HL-60 (cell line): ENCODE measurements at regions not wholly inside any gene's neighbourhood (a gene's known extent, or its start where the extent isn't known, plus 50 kb on each side); places are given as distances from the start of the nearest gene placed in this dataset.

Experiments used
- GABPA ChIP-seq: IDR thresholded peaks from 2 replicates; pipeline ENCODE4 v1.6.1; 2012; ENCODE audit warnings: low read depth
- POLR2AphosphoS5 ChIP-seq: IDR thresholded peaks from 2 replicates; pipeline ENCODE4 v1.6.1; 2012; ENCODE audit warnings: low read depth
- SPI1 ChIP-seq: IDR thresholded peaks from 2 replicates; pipeline ENCODE4 v1.6.1; 2012; ENCODE audit warnings: low read depth, mild to moderate bottlenecking, borderline replicate concordance
- TF ChIP-seq, protein P1 (sequence below): IDR thresholded peaks from one replicate; pipeline ENCODE4 v1.5.1; 2011; ENCODE audit warnings: low read length, control low read depth, inconsistent platforms; ENCODE audit not compliant: insufficient read depth
- TF ChIP-seq, protein P2 (sequence below): IDR thresholded peaks from 2 replicates; pipeline ENCODE4 v1.6.1; 2012; ENCODE audit warnings: low read depth; ENCODE audit not compliant: insufficient replicate concordance

DNA sequence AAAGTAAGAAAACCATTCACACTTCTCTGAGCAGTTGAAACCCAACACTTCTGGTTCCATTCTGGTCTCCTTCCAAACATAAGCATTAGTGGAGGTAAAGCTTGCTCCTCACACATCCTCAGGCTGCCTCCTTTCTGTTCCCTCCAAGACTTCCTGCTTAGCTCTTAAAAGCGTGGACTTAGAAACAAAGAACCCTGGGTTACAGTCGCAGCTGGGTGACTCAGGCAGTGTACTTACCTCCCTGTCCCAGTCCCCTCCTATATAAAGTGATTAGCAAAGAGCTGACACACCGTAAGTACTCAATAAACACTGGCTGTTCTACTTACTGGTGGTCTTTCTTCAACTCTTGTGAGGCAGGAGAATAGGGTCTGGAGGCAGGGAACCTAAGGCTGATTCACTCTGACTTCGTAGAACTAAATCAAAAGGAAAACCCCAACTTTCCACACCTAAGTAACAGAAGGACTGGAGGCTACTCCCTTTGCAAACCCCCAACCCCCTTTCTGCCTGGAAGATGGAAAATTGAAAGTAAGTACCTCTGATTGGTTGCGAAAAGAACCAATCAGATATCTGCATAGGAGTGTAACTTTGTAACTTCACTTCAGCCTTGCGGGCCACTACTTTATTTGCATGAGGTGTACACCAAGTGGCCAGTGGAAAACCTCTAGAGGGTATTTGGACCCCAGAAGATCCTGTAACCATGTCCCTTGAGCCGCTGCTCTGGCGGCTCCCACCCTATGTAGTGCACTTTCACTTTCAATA lies 165.4 kb downstream of the SUCLA2 start:
- TF ChIP-seq, protein P1, sequence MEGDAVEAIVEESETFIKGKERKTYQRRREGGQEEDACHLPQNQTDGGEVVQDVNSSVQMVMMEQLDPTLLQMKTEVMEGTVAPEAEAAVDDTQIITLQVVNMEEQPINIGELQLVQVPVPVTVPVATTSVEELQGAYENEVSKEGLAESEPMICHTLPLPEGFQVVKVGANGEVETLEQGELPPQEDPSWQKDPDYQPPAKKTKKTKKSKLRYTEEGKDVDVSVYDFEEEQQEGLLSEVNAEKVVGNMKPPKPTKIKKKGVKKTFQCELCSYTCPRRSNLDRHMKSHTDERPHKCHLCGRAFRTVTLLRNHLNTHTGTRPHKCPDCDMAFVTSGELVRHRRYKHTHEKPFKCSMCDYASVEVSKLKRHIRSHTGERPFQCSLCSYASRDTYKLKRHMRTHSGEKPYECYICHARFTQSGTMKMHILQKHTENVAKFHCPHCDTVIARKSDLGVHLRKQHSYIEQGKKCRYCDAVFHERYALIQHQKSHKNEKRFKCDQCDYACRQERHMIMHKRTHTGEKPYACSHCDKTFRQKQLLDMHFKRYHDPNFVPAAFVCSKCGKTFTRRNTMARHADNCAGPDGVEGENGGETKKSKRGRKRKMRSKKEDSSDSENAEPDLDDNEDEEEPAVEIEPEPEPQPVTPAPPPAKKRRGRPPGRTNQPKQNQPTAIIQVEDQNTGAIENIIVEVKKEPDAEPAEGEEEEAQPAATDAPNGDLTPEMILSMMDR = no peak
- TF ChIP-seq POLR2AphosphoS5 = no peak
- TF ChIP-seq GABPA = no peak
- TF ChIP-seq, protein P2, sequence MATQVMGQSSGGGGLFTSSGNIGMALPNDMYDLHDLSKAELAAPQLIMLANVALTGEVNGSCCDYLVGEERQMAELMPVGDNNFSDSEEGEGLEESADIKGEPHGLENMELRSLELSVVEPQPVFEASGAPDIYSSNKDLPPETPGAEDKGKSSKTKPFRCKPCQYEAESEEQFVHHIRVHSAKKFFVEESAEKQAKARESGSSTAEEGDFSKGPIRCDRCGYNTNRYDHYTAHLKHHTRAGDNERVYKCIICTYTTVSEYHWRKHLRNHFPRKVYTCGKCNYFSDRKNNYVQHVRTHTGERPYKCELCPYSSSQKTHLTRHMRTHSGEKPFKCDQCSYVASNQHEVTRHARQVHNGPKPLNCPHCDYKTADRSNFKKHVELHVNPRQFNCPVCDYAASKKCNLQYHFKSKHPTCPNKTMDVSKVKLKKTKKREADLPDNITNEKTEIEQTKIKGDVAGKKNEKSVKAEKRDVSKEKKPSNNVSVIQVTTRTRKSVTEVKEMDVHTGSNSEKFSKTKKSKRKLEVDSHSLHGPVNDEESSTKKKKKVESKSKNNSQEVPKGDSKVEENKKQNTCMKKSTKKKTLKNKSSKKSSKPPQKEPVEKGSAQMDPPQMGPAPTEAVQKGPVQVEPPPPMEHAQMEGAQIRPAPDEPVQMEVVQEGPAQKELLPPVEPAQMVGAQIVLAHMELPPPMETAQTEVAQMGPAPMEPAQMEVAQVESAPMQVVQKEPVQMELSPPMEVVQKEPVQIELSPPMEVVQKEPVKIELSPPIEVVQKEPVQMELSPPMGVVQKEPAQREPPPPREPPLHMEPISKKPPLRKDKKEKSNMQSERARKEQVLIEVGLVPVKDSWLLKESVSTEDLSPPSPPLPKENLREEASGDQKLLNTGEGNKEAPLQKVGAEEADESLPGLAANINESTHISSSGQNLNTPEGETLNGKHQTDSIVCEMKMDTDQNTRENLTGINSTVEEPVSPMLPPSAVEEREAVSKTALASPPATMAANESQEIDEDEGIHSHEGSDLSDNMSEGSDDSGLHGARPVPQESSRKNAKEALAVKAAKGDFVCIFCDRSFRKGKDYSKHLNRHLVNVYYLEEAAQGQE = no peak
- no peak for TF ChIP-seq SPI1
